Nephron progenitor cell (in vitro differentiated cells): ENCODE measurements at regions not wholly inside any gene's neighbourhood (a gene's known extent, or its start where the extent isn't known, plus 50 kb on each side); places are given as distances from the start of the nearest gene placed in this dataset.

Source experiments
- DNase-seq: peaks from one replicate; pipeline ENCODE4 v3.0.0; 2021
- H3K27ac Mint-ChIP-seq: 2 replicates; pipeline ENCODE4 v1.8.0; 2021; ENCODE audit warnings: mild to moderate bottlenecking, moderate library complexity, mixed read lengths
- H3K27me3 Mint-ChIP-seq: 2 replicates; pipeline ENCODE4 v1.8.0; 2021; ENCODE audit warnings: mild to moderate bottlenecking, low read depth, mixed read lengths; ENCODE audit not compliant: poor library complexity
- H3K36me3 Mint-ChIP-seq: 2 replicates; pipeline ENCODE4 v1.8.0; 2021; ENCODE audit warnings: low read depth, mixed read lengths
- H3K4me1 Mint-ChIP-seq: 2 replicates; pipeline ENCODE4 v1.8.0; 2021; ENCODE audit warnings: mixed read lengths
- H3K4me3 Mint-ChIP-seq: 2 replicates; pipeline ENCODE4 v1.8.0; 2021; ENCODE audit warnings: mild to moderate bottlenecking, moderate library complexity, mixed read lengths
- H3K9me3 Mint-ChIP-seq: 2 replicates; pipeline ENCODE4 v1.8.0; 2021; ENCODE audit warnings: mild to moderate bottlenecking, moderate library complexity, mixed read lengths
- TF ChIP-seq, protein P1 (sequence below): fragments of 200-600 bp; sonication (generic); IDR thresholded peaks from 2 replicates; pipeline ENCODE4 v1.5.0; 2021; ENCODE audit warnings: antibody characterized with exemption

DNA sequence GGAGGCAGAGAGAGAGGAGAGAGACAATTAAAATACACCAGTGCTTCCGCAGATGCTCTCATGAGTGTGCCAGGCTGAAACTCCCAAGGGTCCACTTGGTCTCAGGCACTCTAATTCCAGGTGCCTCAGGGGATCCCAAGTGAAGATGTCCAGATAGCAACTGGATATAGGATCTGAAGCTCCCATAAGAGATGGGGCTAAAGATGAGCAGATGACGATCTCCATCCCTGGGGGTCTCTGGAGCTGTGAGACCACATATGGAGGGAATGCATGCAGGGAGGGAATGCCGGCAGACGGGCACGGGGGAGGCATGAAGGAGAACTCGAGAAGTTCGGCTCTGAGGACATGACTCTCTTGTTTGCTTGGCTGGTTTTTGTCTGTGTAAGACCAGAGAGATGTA is 223.7 kb upstream of the RAB6C start:
- TF ChIP-seq, protein P1, sequence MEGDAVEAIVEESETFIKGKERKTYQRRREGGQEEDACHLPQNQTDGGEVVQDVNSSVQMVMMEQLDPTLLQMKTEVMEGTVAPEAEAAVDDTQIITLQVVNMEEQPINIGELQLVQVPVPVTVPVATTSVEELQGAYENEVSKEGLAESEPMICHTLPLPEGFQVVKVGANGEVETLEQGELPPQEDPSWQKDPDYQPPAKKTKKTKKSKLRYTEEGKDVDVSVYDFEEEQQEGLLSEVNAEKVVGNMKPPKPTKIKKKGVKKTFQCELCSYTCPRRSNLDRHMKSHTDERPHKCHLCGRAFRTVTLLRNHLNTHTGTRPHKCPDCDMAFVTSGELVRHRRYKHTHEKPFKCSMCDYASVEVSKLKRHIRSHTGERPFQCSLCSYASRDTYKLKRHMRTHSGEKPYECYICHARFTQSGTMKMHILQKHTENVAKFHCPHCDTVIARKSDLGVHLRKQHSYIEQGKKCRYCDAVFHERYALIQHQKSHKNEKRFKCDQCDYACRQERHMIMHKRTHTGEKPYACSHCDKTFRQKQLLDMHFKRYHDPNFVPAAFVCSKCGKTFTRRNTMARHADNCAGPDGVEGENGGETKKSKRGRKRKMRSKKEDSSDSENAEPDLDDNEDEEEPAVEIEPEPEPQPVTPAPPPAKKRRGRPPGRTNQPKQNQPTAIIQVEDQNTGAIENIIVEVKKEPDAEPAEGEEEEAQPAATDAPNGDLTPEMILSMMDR = no peak
- Mint-ChIP-seq H3K9me3 (peaks cover 2% of the 10 kb centered on the region), H3K27me3 (peaks cover 19% of the 10 kb centered on the region), H3K27ac (no peak overlapping the region), H3K4me3 (no peak overlapping the region), H3K36me3 (no peaks in the 10 kb centered on the region), H3K4me1 (peaks cover 26% of the 10 kb centered on the region)
- DNase-seq = no peak

GRCh38 chr2:129756276-129756675 is 223.2 kb upstream of the RAB6C start:
- Mint-ChIP-seq H3K27me3 (peaks cover 17% of the 10 kb centered on the region), H3K9me3 (no peaks in the 10 kb centered on the region), H3K36me3 (no peaks in the 10 kb centered on the region), H3K4me1 (peaks cover 26% of the 10 kb centered on the region), H3K4me3 (no peak overlapping the region), H3K27ac (no peak overlapping the region)
- no peak for DNase-seq
- TF ChIP-seq, protein P1 = no peak

GRCh38 chr2:129757366-129757914 is 222.0 kb upstream of the RAB6C start:
- Mint-ChIP-seq H3K9me3 (no peaks in the 10 kb centered on the region), H3K27me3 (peaks cover 17% of the 10 kb centered on the region), H3K36me3 (no peaks in the 10 kb centered on the region), H3K4me1 (peaks cover 26% of the 10 kb centered on the region), H3K4me3 (no peak overlapping the region), H3K27ac (no peak overlapping the region)
- TF ChIP-seq, protein P1 = no peak
- DNase-seq = no peak

GRCh38 chr2:129757915-129758783 is 221.3 kb upstream of the RAB6C start:
- Mint-ChIP-seq H3K4me1 (peaks cover 26% of the 10 kb centered on the region), H3K27ac (peak overlapping the region; percentile 9), H3K27me3 (peaks cover 16% of the 10 kb centered on the region), H3K36me3 (no peaks in the 10 kb centered on the region), H3K9me3 (no peaks in the 10 kb centered on the region), H3K4me3 (no peak overlapping the region)
- TF ChIP-seq, protein P1 = no peak
- no peak for DNase-seq

DNA sequence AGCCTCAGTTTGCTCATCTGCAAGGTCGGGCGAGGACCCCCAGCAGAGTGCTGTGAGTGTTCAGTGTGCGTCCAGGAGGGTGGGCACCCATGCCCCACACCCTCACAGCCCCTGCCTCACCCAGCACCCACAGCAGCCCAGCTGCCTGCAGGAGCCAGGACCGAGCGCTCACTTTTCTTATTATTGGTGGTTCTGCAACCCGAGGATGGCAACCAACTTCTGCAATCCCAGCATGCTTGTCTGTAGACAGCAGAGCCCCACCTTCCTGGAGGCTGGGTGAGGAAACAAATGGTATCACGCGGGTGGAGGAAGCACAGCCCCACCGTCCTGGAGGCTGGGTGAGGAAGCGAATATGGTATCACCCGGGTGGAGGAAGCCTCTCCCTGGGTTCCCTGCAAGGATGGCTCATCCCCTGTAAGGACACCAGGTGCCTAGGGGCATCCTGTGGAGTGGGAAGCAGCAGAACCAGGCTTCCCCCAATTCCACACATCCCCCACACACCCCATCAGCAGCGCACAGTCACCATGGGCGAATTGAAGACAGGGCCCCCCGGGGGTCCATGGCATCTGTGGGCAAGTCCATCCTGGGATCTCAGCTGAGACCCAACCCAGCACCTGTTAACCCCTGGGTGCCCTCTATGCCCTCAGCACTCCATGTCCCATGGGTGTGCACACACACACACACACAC is 220.5 kb upstream of the RAB6C start:
- no peak for DNase-seq
- Mint-ChIP-seq H3K4me3 (no peak overlapping the region), H3K4me1 (peaks cover 26% of the 10 kb centered on the region), H3K9me3 (no peaks in the 10 kb centered on the region), H3K27ac (no peak overlapping the region), H3K27me3 (peaks cover 14% of the 10 kb centered on the region), H3K36me3 (no peaks in the 10 kb centered on the region)
- TF ChIP-seq, protein P1 = no peak
